Endothelial cell of hepatic sinusoid (primary cell): ENCODE measurements at regions not wholly inside any gene's neighbourhood (a gene's known extent, or its start where the extent isn't known, plus 50 kb on each side); places are given as distances from the start of the nearest gene placed in this dataset.

ENCODE experiments used
- in situ Hi-C: cut with HindIII; loops from 2 replicates; pipeline ENCODE4 v1.10.0; 2017; ENCODE audit warnings: low sequenced_read_pairs

- in situ Hi-C loops, result no loop called here
These were observed 194.2 kb downstream of the NHLRC3 start for GRCh38 chr13:39232401-39232980.

GRCh38 chr13:39232999-39233398 is 194.7 kb downstream of the NHLRC3 start:
- in situ Hi-C loops, result no loop called here

GRCh38 chr13:39233519-39233918 is 195.3 kb downstream of the NHLRC3 start:
- in situ Hi-C loops, result no loop called here

- in situ Hi-C loops, result no loop called here
These were observed 206.4 kb downstream of the NHLRC3 start for GRCh38 chr13:39244561-39245230.

GRCh38 chr13:39245688-39246087 is 207.4 kb downstream of the NHLRC3 start:
- in situ Hi-C loops, result no loop called here

- in situ Hi-C loops, result no loop called here
These were observed 211.7 kb downstream of the NHLRC3 start for GRCh38 chr13:39249982-39250381.

- in situ Hi-C loops, result no loop called here
These were observed 212.2 kb downstream of the NHLRC3 start for GRCh38 chr13:39250440-39250839.

GRCh38 chr13:39251340-39251739 is 213.1 kb downstream of the NHLRC3 start:
- in situ Hi-C loops, result no loop called here

- in situ Hi-C loops, result no loop called here
These were observed 215.5 kb downstream of the NHLRC3 start for GRCh38 chr13:39253774-39254173.

- in situ Hi-C loops, result no loop called here
These were observed 216.3 kb downstream of the NHLRC3 start for GRCh38 chr13:39254601-39255000.

- in situ Hi-C loops, result no loop called here
These were observed 219.4 kb downstream of the NHLRC3 start for GRCh38 chr13:39257642-39258041.

GRCh38 chr13:39259371-39260140 is 221.3 kb downstream of the NHLRC3 start:
- in situ Hi-C loops, result no loop called here

- in situ Hi-C loops, result no loop called here
These were observed 224.8 kb downstream of the NHLRC3 start for GRCh38 chr13:39263033-39263432.

GRCh38 chr13:39263531-39263930 is 225.3 kb downstream of the NHLRC3 start:
- in situ Hi-C loops, result no loop called here

GRCh38 chr13:39266426-39266825 is 228.2 kb downstream of the NHLRC3 start:
- in situ Hi-C loops, result loop anchor here (5.0 kb wide), 1 partner anchor 101 kb away; no protein-coding TSS in a partner anchor

- in situ Hi-C loops, result loop anchor here (5.0 kb wide), 1 partner anchor 99 kb away; no protein-coding TSS in a partner anchor
These were observed 230.1 kb downstream of the NHLRC3 start for GRCh38 chr13:39268398-39268797.

- in situ Hi-C loops, result loop anchor here (5.0 kb wide), 1 partner anchor 98 kb away; no protein-coding TSS in a partner anchor
These were observed 230.7 kb downstream of the NHLRC3 start for GRCh38 chr13:39269004-39269403.

- in situ Hi-C loops, result loop anchor here (5.0 kb wide), 1 partner anchor 98 kb away; no protein-coding TSS in a partner anchor
These were observed 231.2 kb downstream of the NHLRC3 start for GRCh38 chr13:39269411-39269810.

GRCh38 chr13:39272994-39273393 is 234.7 kb downstream of the NHLRC3 start:
- in situ Hi-C loops, result no loop called here

GRCh38 chr13:39273953-39274738 is 235.9 kb downstream of the NHLRC3 start:
- in situ Hi-C loops, result no loop called here
